ENCODE measurements at regions not wholly inside any gene's neighbourhood (a gene's known extent, or its start where the extent isn't known, plus 50 kb on each side); places are given as distances from the start of the nearest gene placed in this dataset.

DNA sequence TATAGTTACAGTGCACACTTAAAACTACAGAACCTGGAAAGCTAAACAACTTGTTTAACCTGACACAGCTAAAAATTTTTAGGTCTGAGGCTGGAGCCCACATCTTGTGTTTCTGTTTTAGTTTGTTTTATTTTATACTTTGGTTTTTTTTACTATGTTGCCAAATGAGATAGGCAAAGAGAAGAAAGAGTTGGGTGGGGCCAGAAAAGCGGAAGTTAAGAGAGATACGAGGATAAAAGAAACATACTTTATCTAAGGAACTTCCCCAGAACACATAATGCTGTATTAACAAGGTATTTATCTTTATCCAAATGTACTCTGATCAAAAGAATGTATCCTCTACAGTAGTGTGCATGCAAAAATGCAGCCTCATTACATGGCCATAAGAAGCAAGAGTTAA lies 1145.7 kb downstream of the EPHA3 start:
- POLR2A ChIA-PET = no interaction called here
- CTCF ChIA-PET = no interaction called here
- Histone ChIP-seq H3K4me3 (replicated peaks in 1 of 3; ENCODE audit: insufficient read depth in 1 of 3, low read depth in 1 of 3, low read length in 3 of 3) (no peak overlapping the region), H3K9me3 (replicated peaks; ENCODE audit: control insufficient read depth, insufficient read depth, low read length) (no peaks in the 10 kb centered on the region), H3K9ac (replicated peaks; ENCODE audit: extremely low read depth, insufficient read depth, low read length) (no peak overlapping the region), H3K27me3 (ENCODE audit: control insufficient read depth in 2 of 2, insufficient read depth in 2 of 2, low read length in 2 of 2) (no peaks in the 10 kb centered on the region), H3K4me2 (ENCODE audit: insufficient read depth, low read length) (no peak overlapping the region), H2AFZ (ENCODE audit: low read depth, low read length) (no peak overlapping the region), H4K20me1 (replicated peaks; ENCODE audit: control insufficient read depth, extremely low read depth, insufficient read depth, low read length) (no peaks in the 10 kb centered on the region), H3K79me2 (ENCODE audit: control insufficient read depth, insufficient read depth, low read length) (no peaks in the 10 kb centered on the region), H3K27ac (ENCODE audit: insufficient read depth, low read depth, low read length) (no peak overlapping the region), H3K36me3 (ENCODE audit: control insufficient read depth in 2 of 2, extremely low read depth in 1 of 2, insufficient read depth in 2 of 2, low read length in 2 of 2) (no peaks in the 10 kb centered on the region), H3K4me1 (ENCODE audit: control insufficient read depth, extremely low read depth, insufficient read depth, low read length) (no peaks in the 10 kb centered on the region), H3K9me1 (replicated peaks; ENCODE audit: control insufficient read depth, extremely low read depth, insufficient read depth, low read length) (no peaks in the 10 kb centered on the region)
- TF ChIP-seq, protein P1, sequence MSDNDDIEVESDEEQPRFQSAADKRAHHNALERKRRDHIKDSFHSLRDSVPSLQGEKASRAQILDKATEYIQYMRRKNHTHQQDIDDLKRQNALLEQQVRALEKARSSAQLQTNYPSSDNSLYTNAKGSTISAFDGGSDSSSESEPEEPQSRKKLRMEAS (IDR thresholded peaks at IDR 0.05; ENCODE audit: insufficient read depth, insufficient read length) = no peak
- TF ChIP-seq JUN (IDR thresholded peaks at IDR 0.05; ENCODE audit: borderline replicate concordance, insufficient read depth, insufficient read length, low read depth) (no peak), MYC (IDR thresholded peaks at IDR 0.05; ENCODE audit: low read depth, low read length) (no peak), POLR2A (IDR thresholded peaks at IDR 0.05; ENCODE audit: low read depth, low read length) (no peak)
- TF ChIP-seq, protein P2, sequence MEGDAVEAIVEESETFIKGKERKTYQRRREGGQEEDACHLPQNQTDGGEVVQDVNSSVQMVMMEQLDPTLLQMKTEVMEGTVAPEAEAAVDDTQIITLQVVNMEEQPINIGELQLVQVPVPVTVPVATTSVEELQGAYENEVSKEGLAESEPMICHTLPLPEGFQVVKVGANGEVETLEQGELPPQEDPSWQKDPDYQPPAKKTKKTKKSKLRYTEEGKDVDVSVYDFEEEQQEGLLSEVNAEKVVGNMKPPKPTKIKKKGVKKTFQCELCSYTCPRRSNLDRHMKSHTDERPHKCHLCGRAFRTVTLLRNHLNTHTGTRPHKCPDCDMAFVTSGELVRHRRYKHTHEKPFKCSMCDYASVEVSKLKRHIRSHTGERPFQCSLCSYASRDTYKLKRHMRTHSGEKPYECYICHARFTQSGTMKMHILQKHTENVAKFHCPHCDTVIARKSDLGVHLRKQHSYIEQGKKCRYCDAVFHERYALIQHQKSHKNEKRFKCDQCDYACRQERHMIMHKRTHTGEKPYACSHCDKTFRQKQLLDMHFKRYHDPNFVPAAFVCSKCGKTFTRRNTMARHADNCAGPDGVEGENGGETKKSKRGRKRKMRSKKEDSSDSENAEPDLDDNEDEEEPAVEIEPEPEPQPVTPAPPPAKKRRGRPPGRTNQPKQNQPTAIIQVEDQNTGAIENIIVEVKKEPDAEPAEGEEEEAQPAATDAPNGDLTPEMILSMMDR (IDR thresholded peaks at IDR 0.05; ENCODE audit: extremely low read depth in 1 of 2, insufficient read depth in 1 of 2, low read depth in 1 of 2, low read length in 2 of 2) = no peak
- no peak for DNase-seq (ENCODE audit: low read depth, low spot score)
- FAIRE-seq = no peak
- BruUV-seq (replicated peaks) = no TSS peak
- dilution Hi-C loops (cut with MboI; ENCODE audit: extremely low pct_ligation_motif_present, low sequenced_read_pairs) = no loop called here
- intact Hi-C loops (cut with micrococcal nuclease) = no loop called here

All from endothelial cell of umbilical vein (primary cell).